Activated naive CD4-positive, alpha-beta T cell treated with anti-CD3 and anti-CD28 coated beads, Interleukin-2, amount 50 U/mL, for 72 hours (primary cell): ENCODE measurements at regions not wholly inside any gene's neighbourhood (a gene's known extent, or its start where the extent isn't known, plus 50 kb on each side); places are given as distances from the start of the nearest gene placed in this dataset.

ENCODE experiments used
- ATAC-seq, 2 donors: fragments of 150-1000 bp; cut with Tn5 transposase; 2 replicates each; pipeline ENCODE4 v1.10.0; 2021; ENCODE audit warnings: mild to moderate bottlenecking in 2 of 2, moderate library complexity in 2 of 2
- DNase-seq, 2 donors: peaks; one replicate each; pipeline ENCODE4 v3.0.0; 2021 to 2022; ENCODE audit warnings: low spot score in 2 of 2
- H3K27ac Mint-ChIP-seq, 2 donors: one replicate each; pipeline ENCODE4 v1.8.0; 2022; ENCODE audit warnings: mild to moderate bottlenecking in 2 of 2, mixed read lengths in 2 of 2
- H3K36me3 Mint-ChIP-seq, 2 donors: one replicate each; pipeline ENCODE4 v1.8.0; 2022; ENCODE audit warnings: mixed read lengths in 2 of 2
- H3K9me3 Mint-ChIP-seq, 2 donors: one replicate each; pipeline ENCODE4 v1.8.0; 2022; ENCODE audit warnings: mixed read lengths in 2 of 2

GRCh38 chr21:22231013-22231412 is 1232.8 kb downstream of the NCAM2 start:
- H3K27ac Mint-ChIP-seq = no peak overlapping the region
- no peaks in the 10 kb centered on the region for H3K36me3 Mint-ChIP-seq
- DNase-seq (no peak), ATAC-seq (no peak)
- H3K9me3 Mint-ChIP-seq = peaks cover 2 to 9% of the 10 kb centered on the region in 2 donors

- Mint-ChIP-seq H3K36me3 (peaks cover 0 to 10% of the 10 kb centered on the region in 2 donors), H3K27ac (no peak overlapping the region), H3K9me3 (peaks cover 11 to 18% of the 10 kb centered on the region in 2 donors)
- DNase-seq = no peak
- no peak for ATAC-seq
Measured at GRCh38 chr21:22235866-22236590, 1237.8 kb downstream of the NCAM2 start.

- ATAC-seq = no peak
- no peaks in the 10 kb centered on the region for H3K36me3 Mint-ChIP-seq
- no peaks in the 10 kb centered on the region for H3K9me3 Mint-ChIP-seq
- DNase-seq = no peak
- H3K27ac Mint-ChIP-seq = no peak overlapping the region
Measured at GRCh38 chr21:22244516-22244915, 1246.3 kb downstream of the NCAM2 start.

GRCh38 chr21:22250355-22250754 is 1252.1 kb downstream of the NCAM2 start:
- Mint-ChIP-seq H3K36me3 (no peaks in the 10 kb centered on the region), H3K27ac (no peak overlapping the region), H3K9me3 (peaks cover 4 to 6% of the 10 kb centered on the region in 2 donors)
- ATAC-seq (peak in 1 of 2 donors; percentile 41), DNase-seq (no peak)

- Mint-ChIP-seq H3K27ac (no peak overlapping the region), H3K36me3 (no peaks in the 10 kb centered on the region), H3K9me3 (peaks cover 4 to 6% of the 10 kb centered on the region in 2 donors)
- DNase-seq (no peak), ATAC-seq (no peak)
Measured at GRCh38 chr21:22253761-22254160, 1255.6 kb downstream of the NCAM2 start.

- DNase-seq (no peak), ATAC-seq (no peak)
- Mint-ChIP-seq H3K27ac (no peak overlapping the region), H3K36me3 (peaks cover 0 to 4% of the 10 kb centered on the region in 2 donors), H3K9me3 (peaks cover 0 to 10% of the 10 kb centered on the region in 2 donors)
Measured at GRCh38 chr21:22258821-22259220, 1260.6 kb downstream of the NCAM2 start.

- H3K36me3 Mint-ChIP-seq = peaks cover 0 to 4% of the 10 kb centered on the region in 2 donors
- no peak overlapping the region for H3K27ac Mint-ChIP-seq
- ATAC-seq = peak in 1 of 2 donors; percentile 50
- H3K9me3 Mint-ChIP-seq = peaks cover 0 to 4% of the 10 kb centered on the region in 2 donors
- no peak for DNase-seq
Measured at GRCh38 chr21:22260274-22260673, 1262.1 kb downstream of the NCAM2 start.

GRCh38 chr21:22263890-22264289 is 1265.7 kb downstream of the NCAM2 start:
- no peak for DNase-seq
- ATAC-seq = no peak
- Mint-ChIP-seq H3K36me3 (peaks cover 0 to 4% of the 10 kb centered on the region in 2 donors), H3K9me3 (peaks cover 9 to 11% of the 10 kb centered on the region in 2 donors), H3K27ac (no peak overlapping the region)

GRCh38 chr21:22277341-22277740 is 1279.1 kb downstream of the NCAM2 start:
- H3K9me3 Mint-ChIP-seq = peaks cover 3 to 12% of the 10 kb centered on the region in 2 donors
- H3K36me3 Mint-ChIP-seq = no peaks in the 10 kb centered on the region
- DNase-seq (no peak), ATAC-seq (no peak)
- no peak overlapping the region for H3K27ac Mint-ChIP-seq

- ATAC-seq (no peak), DNase-seq (no peak)
- Mint-ChIP-seq H3K9me3 (peaks cover 3 to 12% of the 10 kb centered on the region in 2 donors), H3K36me3 (no peaks in the 10 kb centered on the region), H3K27ac (no peak overlapping the region)
Measured at GRCh38 chr21:22278366-22278765, 1280.2 kb downstream of the NCAM2 start.

GRCh38 chr21:22280851-22281250 is 1282.6 kb downstream of the NCAM2 start:
- Mint-ChIP-seq H3K27ac (no peak overlapping the region), H3K9me3 (peaks cover 3 to 6% of the 10 kb centered on the region in 2 donors), H3K36me3 (no peaks in the 10 kb centered on the region)
- ATAC-seq = no peak
- DNase-seq = no peak

- Mint-ChIP-seq H3K36me3 (peaks cover 0 to 7% of the 10 kb centered on the region in 2 donors), H3K9me3 (peaks cover 7 to 11% of the 10 kb centered on the region in 2 donors), H3K27ac (no peak overlapping the region)
- no peak for DNase-seq
- no peak for ATAC-seq
Measured at GRCh38 chr21:22288885-22289499, 1290.8 kb downstream of the NCAM2 start.

- DNase-seq = no peak
- H3K36me3 Mint-ChIP-seq = no peaks in the 10 kb centered on the region
- H3K27ac Mint-ChIP-seq = no peak overlapping the region
- no peaks in the 10 kb centered on the region for H3K9me3 Mint-ChIP-seq
- no peak for ATAC-seq
Measured at GRCh38 chr21:22292144-22292543, 1293.9 kb downstream of the NCAM2 start.

GRCh38 chr21:22297575-22297974 is 1299.4 kb downstream of the NCAM2 start:
- peaks cover 0 to 4% of the 10 kb centered on the region in 2 donors for H3K9me3 Mint-ChIP-seq
- DNase-seq (no peak), ATAC-seq (no peak)
- no peak overlapping the region for H3K27ac Mint-ChIP-seq
- H3K36me3 Mint-ChIP-seq = no peaks in the 10 kb centered on the region

- Mint-ChIP-seq H3K9me3 (peaks cover 0 to 10% of the 10 kb centered on the region in 2 donors), H3K27ac (no peak overlapping the region), H3K36me3 (no peaks in the 10 kb centered on the region)
- ATAC-seq = no peak
- no peak for DNase-seq
Measured at GRCh38 chr21:22311741-22312462, 1313.7 kb downstream of the NCAM2 start.

GRCh38 chr21:22314963-22315362 is 1316.8 kb downstream of the NCAM2 start:
- no peaks in the 10 kb centered on the region for H3K36me3 Mint-ChIP-seq
- no peak for DNase-seq
- no peak for ATAC-seq
- no peak overlapping the region for H3K27ac Mint-ChIP-seq
- peaks cover 4 to 10% of the 10 kb centered on the region in 2 donors for H3K9me3 Mint-ChIP-seq

GRCh38 chr21:22319435-22319834 is 1321.2 kb downstream of the NCAM2 start:
- ATAC-seq = no peak
- no peaks in the 10 kb centered on the region for H3K36me3 Mint-ChIP-seq
- H3K27ac Mint-ChIP-seq = no peak overlapping the region
- H3K9me3 Mint-ChIP-seq = peaks cover 0 to 4% of the 10 kb centered on the region in 2 donors
- no peak for DNase-seq
